NCI-H748 (cell line): ENCODE measurements at regions not wholly inside any gene's neighbourhood (a gene's known extent, or its start where the extent isn't known, plus 50 kb on each side); places are given as distances from the start of the nearest gene placed in this dataset.
"Not testable (repeated sequence)": the region's sequence is repeated elsewhere in the genome, so short reads cannot be mapped to it uniquely, and the experiment has no call there.

Experiments used
- DNase-seq: peaks from one replicate; lab custom pipeline; 2025; ENCODE audit not compliant: unreplicated experiment; lab: John Stamatoyannopoulos, UW

- no peak for DNase-seq
These were observed 189.1 kb upstream of the DTNA start for GRCh38 chr18:34521040-34521439.

GRCh38 chr18:34522603-34523002 is 187.5 kb upstream of the DTNA start:
- DNase-seq = no peak

GRCh38 chr18:34525244-34525643 is 184.9 kb upstream of the DTNA start:
- no peak for DNase-seq

- no peak for DNase-seq
These were observed 181.9 kb upstream of the DTNA start for GRCh38 chr18:34528177-34528576.

GRCh38 chr18:34529358-34530335 is 180.5 kb upstream of the DTNA start:
- DNase-seq = no peak

- no peak for DNase-seq
These were observed 179.0 kb upstream of the DTNA start for GRCh38 chr18:34531110-34531509.

- DNase-seq = not testable (repeated sequence)
These were observed 175.5 kb upstream of the DTNA start for GRCh38 chr18:34534642-34535041.

GRCh38 chr18:34540897-34541296 is 169.2 kb upstream of the DTNA start:
- DNase-seq = no peak

- DNase-seq = no peak
These were observed 167.5 kb upstream of the DTNA start for GRCh38 chr18:34542625-34543024.

- peak; percentile 57 for DNase-seq
These were observed 166.7 kb upstream of the DTNA start for GRCh38 chr18:34543356-34543755.

- peak; percentile 25 for DNase-seq
These were observed 166.2 kb upstream of the DTNA start for GRCh38 chr18:34543945-34544344.

- DNase-seq = peak; percentile 50
These were observed 165.2 kb upstream of the DTNA start for GRCh38 chr18:34544930-34545329.

- no peak for DNase-seq
These were observed 161.8 kb upstream of the DTNA start for GRCh38 chr18:34548120-34548972.

GRCh38 chr18:34548973-34549294 is 161.2 kb upstream of the DTNA start:
- DNase-seq = no peak

GRCh38 chr18:34549367-34549766 is 160.7 kb upstream of the DTNA start:
- no peak for DNase-seq

- no peak for DNase-seq
These were observed 159.9 kb upstream of the DTNA start for GRCh38 chr18:34550156-34550555.

- DNase-seq = no peak
These were observed 159.2 kb upstream of the DTNA start for GRCh38 chr18:34550902-34551301.

- DNase-seq = no peak
These were observed 158.3 kb upstream of the DTNA start for GRCh38 chr18:34551824-34552223.

GRCh38 chr18:34562252-34562870 is 147.7 kb upstream of the DTNA start:
- no peak for DNase-seq

- no peak for DNase-seq
These were observed 142.2 kb upstream of the DTNA start for GRCh38 chr18:34567857-34568256.

GRCh38 chr18:34576622-34577021 is 133.5 kb upstream of the DTNA start:
- DNase-seq = no peak

GRCh38 chr18:34583895-34584294 is 126.2 kb upstream of the DTNA start:
- DNase-seq = no peak
